ENCODE measurements at regions not wholly inside any gene's neighbourhood (a gene's known extent, or its start where the extent isn't known, plus 50 kb on each side); places are given as distances from the start of the nearest gene placed in this dataset.

DNA sequence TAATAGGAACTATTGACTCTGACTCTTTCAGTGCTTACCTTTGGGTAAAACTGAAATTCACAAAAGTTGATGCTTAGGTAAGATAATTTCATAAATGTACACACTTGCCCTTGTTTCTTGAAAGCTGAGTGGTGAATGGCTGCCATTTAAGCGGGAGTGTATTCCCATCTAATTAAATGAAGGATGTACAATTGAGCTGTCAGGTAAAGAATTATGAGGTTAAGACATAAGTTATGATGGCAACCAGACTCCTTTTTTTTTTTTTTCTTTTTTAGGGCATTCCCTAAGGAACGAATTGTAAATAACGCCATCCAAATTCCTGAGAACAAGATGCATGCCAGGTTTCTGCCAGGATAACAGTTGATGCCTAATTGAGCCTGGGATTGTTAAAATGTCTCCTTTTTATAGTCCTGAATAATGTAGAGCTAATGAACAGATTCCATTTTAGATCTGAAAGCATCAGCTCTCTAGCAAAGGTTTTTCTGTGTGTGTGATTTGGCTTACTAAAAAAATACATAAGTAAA lies 199.7 kb downstream of the ISL1 start:
- no peaks in the 10 kb centered on the region for H3K36me3 ChIP-seq (ENCODE audit: control insufficient read depth, insufficient read depth, low read length)
- no peak overlapping the region for H3K4me3 ChIP-seq (replicated peaks; ENCODE audit: low read depth, low read length)
- H3K27me3 ChIP-seq (replicated peaks; ENCODE audit: control insufficient read depth, insufficient read depth, low read length), result no peaks in the 10 kb centered on the region
- no peak for DNase-seq (ENCODE audit: extremely low read depth, insufficient read length)
- TF ChIP-seq, protein P1, sequence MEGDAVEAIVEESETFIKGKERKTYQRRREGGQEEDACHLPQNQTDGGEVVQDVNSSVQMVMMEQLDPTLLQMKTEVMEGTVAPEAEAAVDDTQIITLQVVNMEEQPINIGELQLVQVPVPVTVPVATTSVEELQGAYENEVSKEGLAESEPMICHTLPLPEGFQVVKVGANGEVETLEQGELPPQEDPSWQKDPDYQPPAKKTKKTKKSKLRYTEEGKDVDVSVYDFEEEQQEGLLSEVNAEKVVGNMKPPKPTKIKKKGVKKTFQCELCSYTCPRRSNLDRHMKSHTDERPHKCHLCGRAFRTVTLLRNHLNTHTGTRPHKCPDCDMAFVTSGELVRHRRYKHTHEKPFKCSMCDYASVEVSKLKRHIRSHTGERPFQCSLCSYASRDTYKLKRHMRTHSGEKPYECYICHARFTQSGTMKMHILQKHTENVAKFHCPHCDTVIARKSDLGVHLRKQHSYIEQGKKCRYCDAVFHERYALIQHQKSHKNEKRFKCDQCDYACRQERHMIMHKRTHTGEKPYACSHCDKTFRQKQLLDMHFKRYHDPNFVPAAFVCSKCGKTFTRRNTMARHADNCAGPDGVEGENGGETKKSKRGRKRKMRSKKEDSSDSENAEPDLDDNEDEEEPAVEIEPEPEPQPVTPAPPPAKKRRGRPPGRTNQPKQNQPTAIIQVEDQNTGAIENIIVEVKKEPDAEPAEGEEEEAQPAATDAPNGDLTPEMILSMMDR (IDR thresholded peaks at IDR 0.05; ENCODE audit: insufficient read depth, low read length, poor library complexity, severe bottlenecking), result no peak

DNA sequence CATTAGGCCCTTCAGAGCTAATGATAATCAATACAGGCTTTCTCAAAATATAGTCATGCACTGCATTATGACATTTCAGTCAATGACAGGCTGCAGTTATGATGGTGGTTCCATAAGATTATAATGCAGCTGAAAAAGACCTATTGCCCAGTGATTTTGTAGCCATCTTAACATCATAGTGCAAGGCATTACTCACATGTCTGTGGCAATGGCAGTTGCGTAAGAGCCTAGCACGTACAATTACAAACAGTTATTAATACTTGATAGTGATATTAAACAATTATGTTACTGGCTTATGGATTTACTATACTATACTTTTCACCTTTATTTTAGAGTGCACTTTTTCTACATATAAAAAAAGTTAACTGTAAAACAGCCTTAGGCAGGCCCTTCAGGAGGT lies 214.8 kb downstream of the ISL1 start:
- Histone ChIP-seq H3K36me3 (ENCODE audit: control insufficient read depth, insufficient read depth, low read length) (no peaks in the 10 kb centered on the region), H3K4me3 (replicated peaks; ENCODE audit: low read depth, low read length) (no peak overlapping the region), H3K27me3 (replicated peaks; ENCODE audit: control insufficient read depth, insufficient read depth, low read length) (no peaks in the 10 kb centered on the region)
- TF ChIP-seq, protein P1 (IDR thresholded peaks at IDR 0.05; ENCODE audit: insufficient read depth, low read length, poor library complexity, severe bottlenecking), result no peak
- no peak for DNase-seq (ENCODE audit: extremely low read depth, insufficient read length)

DNA sequence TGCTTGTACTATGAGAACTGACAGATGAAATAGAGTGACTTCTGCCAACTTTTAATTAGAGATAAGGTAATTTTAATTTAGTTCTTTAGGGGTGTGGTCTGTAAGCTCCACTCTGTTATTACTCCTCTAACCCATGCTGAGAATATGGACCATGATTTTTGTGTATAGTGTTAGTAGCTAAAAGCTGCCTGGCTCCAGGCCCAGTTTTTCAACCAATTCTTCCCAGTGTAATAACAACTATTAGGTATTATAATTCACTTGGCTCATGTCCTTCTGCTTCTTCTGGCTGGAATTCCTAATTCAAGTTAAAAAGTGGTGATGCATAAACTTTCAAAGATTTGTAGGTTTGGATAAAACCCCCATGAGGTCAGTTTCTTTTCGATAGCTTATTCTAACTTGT lies 216.3 kb downstream of the ISL1 start:
- no peak overlapping the region for H3K4me3 ChIP-seq (replicated peaks; ENCODE audit: low read depth, low read length)
- no peak for DNase-seq (ENCODE audit: extremely low read depth, insufficient read length)
- no peaks in the 10 kb centered on the region for H3K27me3 ChIP-seq (replicated peaks; ENCODE audit: control insufficient read depth, insufficient read depth, low read length)
- no peaks in the 10 kb centered on the region for H3K36me3 ChIP-seq (ENCODE audit: control insufficient read depth, insufficient read depth, low read length)
- TF ChIP-seq, protein P1 (IDR thresholded peaks at IDR 0.05; ENCODE audit: insufficient read depth, low read length, poor library complexity, severe bottlenecking), result no peak

DNA sequence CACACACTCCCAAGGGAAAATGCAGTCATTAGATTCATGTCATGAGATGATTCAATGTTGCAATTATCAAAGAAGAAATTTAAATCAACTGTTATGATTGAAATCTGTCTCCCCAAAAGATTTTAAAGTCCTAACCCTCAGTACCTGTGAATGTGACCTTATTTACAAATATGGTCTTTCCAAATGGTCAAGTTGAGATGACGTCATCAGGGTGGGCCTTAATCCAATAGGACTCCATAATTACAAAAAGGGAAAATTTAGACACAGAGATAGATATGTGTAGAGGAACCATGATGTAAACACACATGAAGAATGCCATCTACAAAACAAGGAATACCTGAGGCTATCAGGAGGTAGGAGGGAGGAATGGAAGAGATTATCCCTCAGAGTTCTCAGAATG lies 221.1 kb downstream of the ISL1 start:
- no peaks in the 10 kb centered on the region for H3K36me3 ChIP-seq (ENCODE audit: control insufficient read depth, insufficient read depth, low read length)
- H3K27me3 ChIP-seq (replicated peaks; ENCODE audit: control insufficient read depth, insufficient read depth, low read length), result no peaks in the 10 kb centered on the region
- TF ChIP-seq, protein P1 (IDR thresholded peaks at IDR 0.05; ENCODE audit: insufficient read depth, low read length, poor library complexity, severe bottlenecking), result no peak
- DNase-seq (ENCODE audit: extremely low read depth, insufficient read length), result no peak
- H3K4me3 ChIP-seq (replicated peaks; ENCODE audit: low read depth, low read length), result no peak overlapping the region

DNA sequence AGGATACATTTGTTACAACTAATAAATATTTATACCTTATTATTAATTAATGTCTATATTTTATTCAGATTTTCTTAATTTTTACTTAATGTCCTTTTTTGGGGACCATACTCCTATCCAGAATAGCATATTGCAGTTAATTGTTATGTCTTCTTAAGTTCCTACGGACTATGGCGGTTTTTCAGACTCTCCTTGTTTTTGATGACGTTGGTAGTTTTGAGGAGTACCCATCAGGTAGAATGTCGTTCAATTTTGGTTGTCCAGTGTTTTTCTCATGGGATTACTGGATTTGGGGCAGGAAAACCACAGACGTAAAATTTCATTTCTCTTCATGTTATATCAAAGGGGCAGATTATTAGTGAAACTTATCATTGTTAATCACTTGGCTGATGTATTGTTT lies 223.7 kb downstream of the ISL1 start:
- no peak for DNase-seq (ENCODE audit: extremely low read depth, insufficient read length)
- no peaks in the 10 kb centered on the region for H3K27me3 ChIP-seq (replicated peaks; ENCODE audit: control insufficient read depth, insufficient read depth, low read length)
- TF ChIP-seq, protein P1 (IDR thresholded peaks at IDR 0.05; ENCODE audit: insufficient read depth, low read length, poor library complexity, severe bottlenecking), result no peak
- no peaks in the 10 kb centered on the region for H3K36me3 ChIP-seq (ENCODE audit: control insufficient read depth, insufficient read depth, low read length)
- no peak overlapping the region for H3K4me3 ChIP-seq (replicated peaks; ENCODE audit: low read depth, low read length)

DNA sequence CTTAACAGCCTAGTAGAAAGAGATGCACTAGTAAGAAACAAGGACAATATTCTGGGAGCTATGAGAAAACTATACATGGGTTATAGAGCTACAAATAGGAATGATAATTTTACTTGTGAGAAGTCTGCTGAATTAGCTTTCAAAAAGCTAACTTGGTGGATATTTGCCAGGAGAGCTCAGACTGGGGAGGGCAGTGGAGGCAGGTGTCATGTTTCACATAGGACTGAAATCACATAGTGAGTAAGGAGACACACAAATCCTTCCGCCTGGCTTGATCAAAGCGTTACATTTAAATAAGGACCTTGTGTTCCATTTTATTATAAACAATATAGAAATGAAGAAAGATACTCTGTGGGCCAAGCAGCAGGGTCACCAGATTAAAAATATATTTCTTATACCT lies 235.0 kb downstream of the ISL1 start:
- Histone ChIP-seq H3K4me3 (replicated peaks; ENCODE audit: low read depth, low read length) (no peak overlapping the region), H3K27me3 (replicated peaks; ENCODE audit: control insufficient read depth, insufficient read depth, low read length) (no peaks in the 10 kb centered on the region), H3K36me3 (ENCODE audit: control insufficient read depth, insufficient read depth, low read length) (no peaks in the 10 kb centered on the region)
- no peak for DNase-seq (ENCODE audit: extremely low read depth, insufficient read length)
- TF ChIP-seq, protein P1 (IDR thresholded peaks at IDR 0.05; ENCODE audit: insufficient read depth, low read length, poor library complexity, severe bottlenecking), result no peak

Data from GM06990 (cell line).